Suprapubic skin (tissue), 4 donors: ENCODE measurements at regions not wholly inside any gene's neighbourhood (a gene's known extent, or its start where the extent isn't known, plus 50 kb on each side); places are given as distances from the start of the nearest gene placed in this dataset.

Experiments
- POLR2A ChIP-seq, 2 donors: fragments of 450-650 bp; IDR thresholded peaks; one replicate each; pipeline ENCODE4 v1.6.1; 2017; ENCODE audit warnings: antibody characterized with exemption in 2 of 2, mild to moderate bottlenecking in 2 of 2, moderate library complexity in 2 of 2
- POLR2AphosphoS5 ChIP-seq, 3 donors: sonication (generic); formaldehyde crosslinking; IDR thresholded peaks; one replicate each; pipeline ENCODE4 v1.6.1; 2017; ENCODE audit warnings: antibody characterized with exemption in 3 of 3
- TF ChIP-seq, protein P1 (sequence below), 2 donors: fragments of 200-600 bp in 1 of 2; fragments of 450-650 bp in 1 of 2; sonication (generic) in 1 of 2; IDR thresholded peaks; one replicate each; pipeline ENCODE4 v1.5.1; 2016 to 2019; ENCODE audit warnings: antibody characterized with exemption in 2 of 2, mild to moderate bottlenecking in 1 of 2, moderate library complexity in 1 of 2

DNA sequence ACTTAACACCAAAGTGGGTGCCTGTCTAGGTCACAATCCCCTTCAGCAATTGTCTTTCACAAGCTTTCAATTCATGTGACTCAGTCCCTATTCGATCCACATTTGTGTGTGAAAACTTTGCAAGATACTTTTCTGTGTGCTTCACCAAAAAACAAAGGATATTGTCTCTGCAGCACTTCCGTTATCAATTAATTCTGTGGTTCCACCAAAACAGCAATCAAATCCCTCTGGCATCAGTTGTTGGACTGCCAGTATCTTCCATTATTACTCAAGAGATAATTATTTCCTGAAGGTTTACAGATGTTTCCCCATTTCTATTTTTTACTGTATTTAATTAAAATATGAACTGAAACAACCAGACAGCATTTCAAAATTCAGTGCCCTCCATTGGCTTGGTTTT is 481.4 kb downstream of the SUCLA2 start:
- TF ChIP-seq, protein P1, sequence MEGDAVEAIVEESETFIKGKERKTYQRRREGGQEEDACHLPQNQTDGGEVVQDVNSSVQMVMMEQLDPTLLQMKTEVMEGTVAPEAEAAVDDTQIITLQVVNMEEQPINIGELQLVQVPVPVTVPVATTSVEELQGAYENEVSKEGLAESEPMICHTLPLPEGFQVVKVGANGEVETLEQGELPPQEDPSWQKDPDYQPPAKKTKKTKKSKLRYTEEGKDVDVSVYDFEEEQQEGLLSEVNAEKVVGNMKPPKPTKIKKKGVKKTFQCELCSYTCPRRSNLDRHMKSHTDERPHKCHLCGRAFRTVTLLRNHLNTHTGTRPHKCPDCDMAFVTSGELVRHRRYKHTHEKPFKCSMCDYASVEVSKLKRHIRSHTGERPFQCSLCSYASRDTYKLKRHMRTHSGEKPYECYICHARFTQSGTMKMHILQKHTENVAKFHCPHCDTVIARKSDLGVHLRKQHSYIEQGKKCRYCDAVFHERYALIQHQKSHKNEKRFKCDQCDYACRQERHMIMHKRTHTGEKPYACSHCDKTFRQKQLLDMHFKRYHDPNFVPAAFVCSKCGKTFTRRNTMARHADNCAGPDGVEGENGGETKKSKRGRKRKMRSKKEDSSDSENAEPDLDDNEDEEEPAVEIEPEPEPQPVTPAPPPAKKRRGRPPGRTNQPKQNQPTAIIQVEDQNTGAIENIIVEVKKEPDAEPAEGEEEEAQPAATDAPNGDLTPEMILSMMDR (IDR thresholded peaks at IDR 0.05), result no peak
- no peak for TF ChIP-seq POLR2A (IDR thresholded peaks at IDR 0.05)
- no peak for TF ChIP-seq POLR2AphosphoS5 (IDR thresholded peaks at IDR 0.05)
